Stimulated activated memory B cell treated with anti-CD40 and anti-IgM and Interleukin-4, amounts not matched to agents 10 μg/mL and 1 μg/mL and 100 μg/mL, for 72 hours (primary cell): ENCODE measurements at regions not wholly inside any gene's neighbourhood (a gene's known extent, or its start where the extent isn't known, plus 50 kb on each side); places are given as distances from the start of the nearest gene placed in this dataset.

Experiments
- ATAC-seq: fragments of 150-1000 bp; cut with Tn5 transposase; 2 replicates; pipeline ENCODE4 v1.10.0; 2021
- H3K27ac Mint-ChIP-seq: one replicate; pipeline ENCODE4 v1.8.0; 2022; ENCODE audit warnings: mild to moderate bottlenecking, mixed read lengths
- H3K27me3 Mint-ChIP-seq: one replicate; pipeline ENCODE4 v1.8.0; 2022; ENCODE audit warnings: mixed read lengths
- H3K36me3 Mint-ChIP-seq: one replicate; pipeline ENCODE4 v1.8.0; 2022; ENCODE audit warnings: mixed read lengths
- H3K4me1 Mint-ChIP-seq: one replicate; pipeline ENCODE4 v1.8.0; 2022; ENCODE audit warnings: mixed read lengths
- H3K4me3 Mint-ChIP-seq: one replicate; pipeline ENCODE4 v1.8.0; 2022; ENCODE audit warnings: mild to moderate bottlenecking, moderate library complexity, mixed read lengths
- H3K9me3 Mint-ChIP-seq: one replicate; pipeline ENCODE4 v1.8.0; 2022; ENCODE audit warnings: mixed read lengths

DNA sequence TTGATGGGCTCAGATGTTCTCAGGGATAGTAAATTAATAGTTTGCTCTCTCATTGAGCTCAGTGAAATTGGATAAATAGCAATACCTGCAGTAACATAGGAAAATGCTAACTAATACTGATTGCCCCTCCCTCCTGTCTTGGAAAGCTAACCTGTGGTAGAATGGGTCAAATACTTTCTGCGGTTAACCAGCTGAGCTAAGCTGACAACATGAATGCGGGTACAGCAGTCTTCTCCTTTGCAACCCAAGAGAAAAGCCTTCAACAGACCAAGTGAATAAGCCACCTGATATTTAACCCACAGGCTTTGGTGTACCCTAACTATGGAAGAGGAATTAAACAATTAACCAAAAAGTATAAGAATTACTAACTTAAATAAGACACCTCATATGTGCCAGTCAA lies 408.3 kb upstream of the MAF start:
- ATAC-seq, result no peak
- no peak overlapping the region for H3K27ac Mint-ChIP-seq

DNA sequence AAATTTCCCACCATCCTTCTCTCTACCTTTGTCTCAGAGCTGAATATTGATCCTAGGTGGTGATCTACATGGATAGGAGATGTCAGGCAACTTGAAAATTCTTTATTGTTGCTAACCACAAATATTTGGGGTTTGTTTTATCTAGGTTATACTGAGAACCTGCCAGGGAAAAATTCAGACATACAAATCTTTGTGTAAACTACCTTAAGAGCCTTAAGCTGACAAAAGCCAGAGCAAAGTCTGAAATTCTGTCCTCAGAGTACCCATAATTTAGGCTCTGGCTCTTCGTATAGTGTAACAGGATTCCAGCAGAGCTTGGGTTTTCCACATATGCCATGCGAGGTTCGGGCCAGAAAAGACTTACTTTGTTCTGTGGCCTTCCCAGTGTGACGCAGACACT lies 406.7 kb upstream of the MAF start:
- Mint-ChIP-seq H3K4me1 (no peaks in the 10 kb centered on the region), H3K4me3 (no peak overlapping the region)
- no peak for ATAC-seq

More for the DNA sequence above, 408.3 kb upstream of the MAF start:
- H3K9me3 Mint-ChIP-seq, result peaks cover 8% of the 10 kb centered on the region
- no peaks in the 10 kb centered on the region for H3K36me3 Mint-ChIP-seq
- no peak overlapping the region for H3K4me3 Mint-ChIP-seq
- no peaks in the 10 kb centered on the region for H3K4me1 Mint-ChIP-seq
- no peaks in the 10 kb centered on the region for H3K27me3 Mint-ChIP-seq

DNA sequence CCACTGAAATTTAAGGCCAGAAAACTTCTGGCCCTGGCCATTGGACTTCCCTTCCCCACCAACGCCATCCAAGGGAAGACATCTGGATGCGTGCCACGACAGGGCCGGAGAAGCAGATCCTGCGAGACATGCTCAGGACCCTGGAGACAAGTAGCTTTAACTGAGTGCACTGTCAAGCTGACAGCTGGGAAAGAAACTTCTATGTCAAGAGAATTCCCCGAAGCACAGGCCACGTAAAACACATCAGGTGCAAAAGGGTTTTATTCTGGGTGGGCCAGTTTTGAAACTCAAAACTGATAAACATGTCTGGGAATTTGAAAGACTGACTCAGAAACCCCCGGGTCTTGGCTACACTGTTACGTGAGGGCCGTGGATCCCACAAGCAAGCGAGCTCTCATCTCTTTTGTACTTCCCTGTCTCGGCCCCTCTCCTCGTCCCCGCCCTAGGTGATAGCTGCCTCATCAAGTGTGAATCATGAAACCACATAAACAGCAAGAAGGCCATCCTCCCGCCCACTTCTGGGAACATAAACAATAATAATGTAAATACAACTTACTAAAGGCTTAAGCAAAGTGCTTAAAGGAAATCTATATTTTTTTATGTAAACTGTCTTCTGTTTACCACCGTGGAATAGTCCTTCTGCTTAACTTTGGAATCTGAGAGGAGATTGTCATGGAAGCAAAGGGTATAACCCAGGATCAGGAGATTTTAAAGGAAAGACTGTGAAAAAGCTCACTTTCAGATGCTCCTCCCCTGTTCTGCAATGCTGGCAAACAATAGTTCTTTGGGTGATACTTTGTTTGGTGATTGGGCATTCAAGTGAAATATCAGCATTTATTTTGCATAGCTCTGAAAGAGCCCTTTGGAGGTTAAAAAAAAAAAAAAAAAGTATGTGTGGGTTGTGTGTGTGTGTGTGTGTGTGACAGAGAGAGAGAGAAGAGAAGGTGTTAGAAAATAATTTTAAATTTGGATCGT lies 406.0 kb upstream of the MAF start:
- H3K9me3 Mint-ChIP-seq, result peaks cover 10% of the 10 kb centered on the region
- H3K4me1 Mint-ChIP-seq, result no peaks in the 10 kb centered on the region
- H3K27ac Mint-ChIP-seq, result no peak overlapping the region
- no peaks in the 10 kb centered on the region for H3K27me3 Mint-ChIP-seq
- no peak overlapping the region for H3K4me3 Mint-ChIP-seq
- no peaks in the 10 kb centered on the region for H3K36me3 Mint-ChIP-seq
- ATAC-seq, result no peak

More for the DNA sequence above, 406.7 kb upstream of the MAF start:
- H3K9me3 Mint-ChIP-seq, result peaks cover 10% of the 10 kb centered on the region
- no peak overlapping the region for H3K27ac Mint-ChIP-seq
- no peaks in the 10 kb centered on the region for H3K27me3 Mint-ChIP-seq
- H3K36me3 Mint-ChIP-seq, result no peaks in the 10 kb centered on the region

DNA sequence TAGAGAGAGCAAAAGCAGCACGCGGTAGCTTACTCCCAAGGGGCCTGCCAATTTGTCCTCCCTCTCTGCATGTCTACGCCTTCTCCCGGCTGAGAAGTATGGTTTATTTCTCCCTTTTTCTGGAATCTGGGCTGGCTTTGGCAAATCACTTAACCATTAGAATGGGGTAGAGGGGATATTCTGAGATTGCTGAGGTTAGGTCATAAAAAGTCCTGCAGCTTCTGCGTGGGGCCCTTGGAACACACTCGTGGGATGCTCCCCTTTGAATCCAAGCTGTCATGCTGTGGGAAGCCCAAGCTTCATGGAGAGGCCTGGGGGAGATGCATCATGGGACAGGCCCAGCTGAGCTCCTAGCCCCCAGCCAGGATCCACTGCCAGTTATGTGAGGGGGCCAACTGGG lies 403.6 kb upstream of the MAF start:
- H3K4me3 Mint-ChIP-seq, result no peak overlapping the region
- H3K27me3 Mint-ChIP-seq, result no peaks in the 10 kb centered on the region
- H3K9me3 Mint-ChIP-seq, result peaks cover 3% of the 10 kb centered on the region
- H3K4me1 Mint-ChIP-seq, result no peaks in the 10 kb centered on the region
- H3K36me3 Mint-ChIP-seq, result no peaks in the 10 kb centered on the region
- no peak for ATAC-seq
- no peak overlapping the region for H3K27ac Mint-ChIP-seq

DNA sequence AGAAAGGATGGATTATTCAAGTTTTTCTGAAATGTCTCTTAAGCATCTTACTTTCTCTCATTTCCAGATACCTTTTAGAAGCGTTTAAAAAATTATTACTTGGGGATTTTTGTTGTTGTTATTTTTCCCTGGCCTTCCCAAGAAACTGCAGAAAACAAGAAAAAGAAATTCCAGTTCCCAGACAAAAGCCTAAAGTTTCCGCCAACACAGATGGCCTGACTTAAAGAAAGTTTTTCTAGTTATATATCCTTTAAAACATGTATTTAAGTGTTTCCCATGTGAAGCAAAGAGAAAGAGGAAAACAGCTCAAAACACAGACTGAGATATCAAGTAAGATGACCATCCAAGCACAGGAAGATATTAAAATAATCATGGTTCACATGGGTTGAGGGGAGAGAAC lies 401.7 kb upstream of the MAF start:
- no peak overlapping the region for H3K27ac Mint-ChIP-seq
- H3K4me1 Mint-ChIP-seq, result no peaks in the 10 kb centered on the region
- H3K4me3 Mint-ChIP-seq, result no peak overlapping the region
- no peak for ATAC-seq
- no peaks in the 10 kb centered on the region for H3K27me3 Mint-ChIP-seq
- peaks cover 6% of the 10 kb centered on the region for H3K9me3 Mint-ChIP-seq
- no peaks in the 10 kb centered on the region for H3K36me3 Mint-ChIP-seq

DNA sequence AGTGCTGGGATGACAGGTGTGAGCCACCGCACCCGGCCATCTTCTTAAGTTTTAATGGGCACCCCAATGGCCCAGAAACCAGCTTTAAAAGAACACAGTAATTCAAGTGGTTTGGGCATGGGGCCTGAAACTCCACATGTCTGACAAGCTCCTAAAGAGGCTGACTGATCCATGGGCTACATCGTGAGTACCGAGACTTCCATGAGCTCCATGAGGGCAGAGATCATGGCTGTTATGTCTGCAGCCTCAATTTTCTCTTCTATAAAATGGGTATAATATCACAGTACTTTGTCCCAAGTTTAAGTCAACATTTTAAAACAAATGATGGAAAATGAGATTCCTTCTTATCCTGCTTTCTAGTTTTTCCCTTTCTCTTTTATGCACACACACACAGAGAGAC lies 397.6 kb upstream of the MAF start:
- no peak for ATAC-seq
- H3K36me3 Mint-ChIP-seq, result no peaks in the 10 kb centered on the region

DNA sequence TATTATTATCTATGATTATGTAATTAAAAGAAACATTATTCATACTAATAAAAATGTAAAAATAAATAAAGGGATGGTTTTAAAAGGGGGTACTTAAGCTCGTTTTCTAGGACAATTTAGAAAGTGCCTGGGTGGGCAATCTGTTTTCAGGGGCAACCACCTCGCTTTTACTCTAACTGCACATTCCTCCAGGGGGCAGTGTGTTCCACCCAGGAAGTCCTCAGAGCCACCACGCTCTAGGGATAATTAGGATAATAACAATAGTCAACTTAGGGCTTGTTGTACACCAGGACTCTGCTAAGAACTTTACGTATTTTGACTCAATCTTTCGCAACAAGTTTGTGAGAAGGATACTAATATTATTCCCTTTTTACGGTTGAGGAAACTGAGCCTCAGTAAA lies 396.7 kb upstream of the MAF start:
- ATAC-seq, result no peak
- Mint-ChIP-seq H3K9me3 (peaks cover 3% of the 10 kb centered on the region), H3K4me1 (no peaks in the 10 kb centered on the region), H3K27ac (no peak overlapping the region), H3K36me3 (no peaks in the 10 kb centered on the region), H3K4me3 (no peak overlapping the region), H3K27me3 (no peaks in the 10 kb centered on the region)

More for the DNA sequence above, 397.6 kb upstream of the MAF start:
- no peaks in the 10 kb centered on the region for H3K27me3 Mint-ChIP-seq
- H3K4me1 Mint-ChIP-seq, result no peaks in the 10 kb centered on the region
- H3K4me3 Mint-ChIP-seq, result no peak overlapping the region
- H3K27ac Mint-ChIP-seq, result no peak overlapping the region
- H3K9me3 Mint-ChIP-seq, result peaks cover 3% of the 10 kb centered on the region

DNA sequence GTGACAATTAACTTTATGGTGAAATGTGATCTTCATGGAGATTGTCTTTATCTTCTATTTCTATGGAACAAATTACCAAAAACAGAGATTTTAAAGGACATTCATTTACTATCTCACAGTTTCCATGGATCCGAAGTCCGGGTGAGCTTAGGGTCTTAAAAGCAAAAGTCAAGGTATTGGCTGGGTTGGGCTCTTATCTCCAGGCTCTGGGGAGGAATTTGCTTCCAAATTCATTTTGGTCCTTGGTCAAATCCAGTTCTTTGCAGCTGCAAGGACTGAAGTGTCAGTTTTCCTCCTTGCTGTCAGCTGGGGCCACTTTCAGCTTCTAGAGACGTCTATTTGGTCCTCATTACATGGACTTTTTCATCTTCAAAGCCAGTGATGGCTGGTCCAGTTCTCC lies 395.8 kb upstream of the MAF start:
- peaks cover 3% of the 10 kb centered on the region for H3K9me3 Mint-ChIP-seq
- no peak overlapping the region for H3K27ac Mint-ChIP-seq
- no peak overlapping the region for H3K4me3 Mint-ChIP-seq
- no peaks in the 10 kb centered on the region for H3K36me3 Mint-ChIP-seq
- no peak for ATAC-seq
- H3K27me3 Mint-ChIP-seq, result no peaks in the 10 kb centered on the region
- no peaks in the 10 kb centered on the region for H3K4me1 Mint-ChIP-seq

DNA sequence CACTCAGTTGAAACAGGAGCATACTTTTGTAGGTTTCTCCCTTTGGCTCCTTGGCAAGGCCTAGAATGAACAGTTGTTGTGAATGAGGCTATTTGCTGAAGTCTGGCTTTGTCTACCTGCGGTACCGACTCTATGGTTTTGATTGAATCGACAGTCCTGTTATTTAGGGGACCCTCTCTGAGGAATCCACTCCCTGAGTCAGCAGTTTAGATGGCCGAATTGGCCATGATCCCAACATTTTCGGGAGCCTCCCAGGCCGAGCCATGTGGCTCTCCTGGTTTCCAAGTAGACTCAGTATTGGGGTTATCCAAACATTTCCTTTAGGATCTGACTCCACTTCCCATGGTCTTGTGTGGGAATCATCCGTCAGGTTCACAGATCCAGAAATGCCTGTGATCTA lies 394.8 kb upstream of the MAF start:
- H3K27ac Mint-ChIP-seq, result no peak overlapping the region
- H3K27me3 Mint-ChIP-seq, result no peaks in the 10 kb centered on the region
- peaks cover 3% of the 10 kb centered on the region for H3K9me3 Mint-ChIP-seq
- ATAC-seq, result no peak
- no peaks in the 10 kb centered on the region for H3K4me1 Mint-ChIP-seq
- H3K36me3 Mint-ChIP-seq, result no peaks in the 10 kb centered on the region
- H3K4me3 Mint-ChIP-seq, result no peak overlapping the region

DNA sequence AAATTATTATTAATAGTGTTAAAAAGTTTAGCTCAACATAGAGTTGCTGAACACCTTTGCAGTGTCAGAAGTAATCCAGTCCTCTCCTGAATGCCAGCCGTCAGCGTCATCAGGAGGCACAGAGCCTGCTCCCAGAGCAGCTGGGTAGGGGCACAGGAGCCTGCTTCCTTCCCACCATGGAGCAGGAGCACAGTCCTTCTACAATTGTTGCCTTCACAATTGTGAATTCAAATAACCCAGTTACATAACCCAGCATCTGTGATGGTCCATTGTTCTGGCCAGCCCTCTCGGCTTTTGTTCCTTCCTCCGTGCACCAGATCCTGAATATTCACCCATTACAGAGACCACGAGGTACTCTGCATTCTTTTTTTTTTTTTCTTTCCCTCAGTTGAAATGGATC lies 393.9 kb upstream of the MAF start:
- Mint-ChIP-seq H3K27me3 (no peaks in the 10 kb centered on the region), H3K27ac (no peak overlapping the region), H3K36me3 (no peaks in the 10 kb centered on the region), H3K4me3 (no peak overlapping the region), H3K9me3 (peaks cover 3% of the 10 kb centered on the region), H3K4me1 (no peaks in the 10 kb centered on the region)
- ATAC-seq, result no peak

DNA sequence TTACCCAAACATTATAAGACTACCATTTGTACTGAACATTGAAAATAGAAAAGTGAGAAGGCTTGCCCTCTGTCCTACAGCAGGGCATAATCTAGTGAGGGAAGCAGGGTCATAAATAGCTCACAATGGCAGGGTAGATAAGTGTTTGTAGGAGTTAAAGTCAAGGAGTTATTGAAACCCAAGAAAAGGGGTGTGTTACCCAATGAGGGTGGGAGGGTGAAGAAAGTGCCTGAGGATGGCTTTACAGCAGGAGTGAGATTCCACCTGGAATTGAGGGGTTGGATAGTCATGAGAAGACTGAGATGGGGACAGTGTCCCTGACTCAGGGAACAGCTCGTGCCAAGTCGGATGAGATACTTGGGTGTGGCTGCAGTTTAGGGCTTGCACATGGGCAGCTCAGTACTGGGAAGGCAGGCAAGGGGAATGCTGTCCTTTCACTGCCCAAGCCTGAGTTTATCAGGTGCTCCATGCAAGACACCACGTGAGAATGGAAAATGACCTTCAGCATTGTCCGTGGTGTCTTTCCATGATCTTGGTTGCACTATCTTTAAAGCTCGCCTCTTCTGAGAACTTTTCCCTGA lies 393.2 kb upstream of the MAF start:
- H3K27me3 Mint-ChIP-seq, result no peaks in the 10 kb centered on the region
- H3K4me1 Mint-ChIP-seq, result no peaks in the 10 kb centered on the region
- H3K4me3 Mint-ChIP-seq, result no peak overlapping the region
- no peaks in the 10 kb centered on the region for H3K36me3 Mint-ChIP-seq
- H3K27ac Mint-ChIP-seq, result no peak overlapping the region
- ATAC-seq, result no peak
- H3K9me3 Mint-ChIP-seq, result peaks cover 3% of the 10 kb centered on the region

DNA sequence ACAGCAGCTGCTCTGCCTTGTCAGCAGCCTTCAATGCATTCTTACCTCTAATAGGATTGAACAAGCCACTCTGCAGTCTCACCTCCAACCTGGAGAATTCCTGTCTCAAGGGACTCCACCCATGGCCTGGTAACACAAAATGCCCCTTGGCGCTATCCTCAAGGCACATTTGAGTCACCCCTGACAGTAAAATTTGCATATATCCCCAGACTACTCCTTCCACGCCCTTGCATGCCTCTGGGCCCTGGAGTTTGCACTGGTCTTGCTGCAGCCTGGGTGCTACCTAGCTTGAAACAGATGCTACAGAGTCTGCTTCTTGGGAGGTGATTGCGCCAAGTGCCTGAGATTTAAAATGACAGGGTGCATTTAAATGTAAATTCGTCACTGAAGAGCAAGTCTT lies 391.4 kb upstream of the MAF start:
- Mint-ChIP-seq H3K9me3 (no peaks in the 10 kb centered on the region), H3K4me3 (no peak overlapping the region), H3K36me3 (no peaks in the 10 kb centered on the region), H3K27me3 (no peaks in the 10 kb centered on the region), H3K27ac (no peak overlapping the region), H3K4me1 (no peaks in the 10 kb centered on the region)
- ATAC-seq, result no peak

DNA sequence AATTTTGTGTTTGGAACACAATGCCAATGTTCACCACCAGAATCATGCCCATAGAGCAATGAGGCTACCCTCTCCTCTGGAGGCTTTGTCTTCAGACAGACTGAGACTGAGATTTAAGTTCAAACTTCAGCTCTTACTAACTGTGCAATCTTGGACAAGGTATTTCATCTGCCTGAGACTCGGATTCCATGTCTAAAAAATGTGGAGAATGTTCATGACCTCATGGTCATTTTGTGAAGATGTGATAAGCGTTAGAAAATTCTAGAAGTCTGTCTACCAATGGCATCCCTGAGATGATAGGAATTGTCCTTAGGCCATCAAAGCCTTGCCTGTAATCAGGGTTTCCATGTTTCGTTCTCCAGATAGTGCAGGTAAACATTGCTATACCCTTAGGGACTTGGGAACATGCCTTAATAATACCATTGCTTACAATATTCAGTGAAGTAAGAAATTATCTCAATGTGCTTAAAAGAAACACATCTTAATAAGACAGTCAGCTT lies 388.2 kb upstream of the MAF start:
- no peak overlapping the region for H3K27ac Mint-ChIP-seq
- no peaks in the 10 kb centered on the region for H3K27me3 Mint-ChIP-seq
- H3K4me1 Mint-ChIP-seq, result no peaks in the 10 kb centered on the region
- no peaks in the 10 kb centered on the region for H3K36me3 Mint-ChIP-seq
- no peak overlapping the region for H3K4me3 Mint-ChIP-seq
- ATAC-seq, result no peak
- H3K9me3 Mint-ChIP-seq, result no peaks in the 10 kb centered on the region

DNA sequence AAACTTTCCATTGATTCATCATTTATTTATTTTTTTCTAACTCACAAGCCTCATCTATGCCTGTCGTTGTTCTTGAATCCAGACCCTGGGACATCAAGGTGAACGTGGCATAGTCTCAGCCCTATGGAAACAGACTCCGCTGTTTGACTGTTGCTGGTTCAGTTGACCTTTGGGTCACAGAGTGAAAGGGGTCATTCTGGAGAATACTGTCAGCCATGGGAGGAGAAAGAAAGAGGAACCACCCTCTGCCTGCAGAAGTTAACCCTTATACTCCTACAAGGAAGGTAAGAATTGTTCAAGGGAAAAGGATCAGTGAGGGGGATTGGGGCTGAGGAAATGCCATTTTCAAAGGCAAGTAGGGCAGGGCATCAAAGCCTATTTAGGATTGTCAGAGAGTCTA lies 387.6 kb upstream of the MAF start:
- no peaks in the 10 kb centered on the region for H3K36me3 Mint-ChIP-seq
- H3K4me3 Mint-ChIP-seq, result no peak overlapping the region
- no peaks in the 10 kb centered on the region for H3K4me1 Mint-ChIP-seq
- no peak for ATAC-seq
- no peaks in the 10 kb centered on the region for H3K27me3 Mint-ChIP-seq
- H3K9me3 Mint-ChIP-seq, result no peaks in the 10 kb centered on the region
- no peak overlapping the region for H3K27ac Mint-ChIP-seq

DNA sequence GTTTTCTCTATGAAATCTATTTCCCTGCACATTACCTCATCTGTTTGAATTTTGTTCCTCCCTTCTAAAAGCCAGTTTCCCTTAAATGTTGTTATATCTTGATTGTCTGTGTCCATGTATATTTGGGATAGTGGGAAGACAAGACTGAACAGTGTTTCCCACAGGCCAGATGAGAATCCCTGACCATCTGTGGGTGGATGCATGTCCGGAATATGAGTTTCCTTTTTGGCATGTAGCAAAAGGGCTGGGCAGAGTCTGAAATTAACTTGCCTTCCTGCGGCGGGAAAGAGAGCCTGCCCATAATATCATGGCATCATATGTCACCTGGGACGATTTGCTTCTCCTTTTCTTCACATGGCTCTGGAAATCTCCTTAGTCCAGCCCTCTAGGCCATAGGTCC lies 385.8 kb upstream of the MAF start:
- Mint-ChIP-seq H3K4me3 (no peak overlapping the region), H3K36me3 (no peaks in the 10 kb centered on the region), H3K9me3 (no peaks in the 10 kb centered on the region), H3K27ac (no peak overlapping the region), H3K27me3 (no peaks in the 10 kb centered on the region), H3K4me1 (no peaks in the 10 kb centered on the region)
- ATAC-seq, result no peak

DNA sequence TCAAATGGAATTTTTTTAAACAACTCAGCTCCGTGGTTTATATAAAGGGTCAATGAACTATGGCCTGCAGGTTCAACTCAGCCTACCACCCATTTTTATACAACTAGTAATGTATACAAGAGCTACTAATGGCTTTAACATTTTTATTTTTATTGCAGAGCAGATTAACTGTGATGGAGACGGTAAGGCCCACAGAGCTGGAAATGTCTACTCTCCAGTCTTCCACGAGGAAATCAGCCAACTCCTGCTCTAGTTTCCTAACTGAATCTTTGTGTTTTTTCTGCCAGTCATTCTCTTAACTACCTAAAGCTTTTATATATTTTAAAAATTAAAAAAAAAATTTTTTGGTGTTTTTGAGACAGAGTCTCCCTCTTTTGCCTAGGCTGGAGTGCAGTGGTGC lies 385.1 kb upstream of the MAF start:
- H3K4me1 Mint-ChIP-seq, result no peaks in the 10 kb centered on the region
- H3K4me3 Mint-ChIP-seq, result no peak overlapping the region
- ATAC-seq, result no peak
- H3K27me3 Mint-ChIP-seq, result no peaks in the 10 kb centered on the region
- H3K9me3 Mint-ChIP-seq, result no peaks in the 10 kb centered on the region
- H3K27ac Mint-ChIP-seq, result no peak overlapping the region
- H3K36me3 Mint-ChIP-seq, result no peaks in the 10 kb centered on the region
